ENCODE measurements at regions not wholly inside any gene's neighbourhood (a gene's known extent, or its start where the extent isn't known, plus 50 kb on each side); places are given as distances from the start of the nearest gene placed in this dataset.

DNA sequence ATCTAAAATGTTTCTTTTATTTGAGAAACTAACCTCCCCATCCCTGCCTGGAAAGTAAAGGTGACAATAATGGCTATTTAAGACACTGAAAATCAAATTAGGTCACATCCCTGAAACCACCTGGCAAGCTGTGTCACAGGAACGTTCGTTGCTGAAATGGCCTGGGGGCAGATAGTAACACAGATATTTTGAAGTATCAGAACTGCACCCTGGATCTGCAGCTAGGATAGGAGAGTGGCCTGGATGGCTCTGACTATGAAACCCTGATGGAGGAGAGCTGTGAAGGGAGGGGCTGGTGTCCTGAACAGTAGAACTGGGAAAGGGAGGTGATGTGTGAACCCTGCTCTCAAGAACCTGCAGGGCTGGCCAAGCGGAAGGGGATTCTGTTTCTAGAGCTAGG lies 648.3 kb upstream of the CFAP20DC start:
- no peak for DNase-seq

DNA sequence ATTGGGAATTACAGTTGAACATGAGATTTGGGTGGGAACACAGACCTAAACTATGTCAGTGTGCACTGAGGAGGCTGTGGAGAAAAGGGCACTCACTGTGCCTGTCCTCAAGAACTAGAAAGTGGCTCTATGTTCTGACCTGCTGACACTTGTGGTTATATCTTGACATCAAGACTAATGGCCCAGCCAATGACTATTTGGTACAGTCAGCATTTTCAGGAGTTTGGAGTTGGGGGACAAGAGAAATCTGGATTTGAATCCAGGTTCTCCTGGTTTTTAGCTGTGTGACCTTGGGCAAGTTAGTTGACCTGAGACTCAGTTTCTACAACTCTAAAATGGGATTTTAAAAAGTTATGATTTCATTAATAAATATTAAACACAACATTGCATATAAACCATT lies 647.0 kb upstream of the CFAP20DC start:
- no peak for DNase-seq

DNA sequence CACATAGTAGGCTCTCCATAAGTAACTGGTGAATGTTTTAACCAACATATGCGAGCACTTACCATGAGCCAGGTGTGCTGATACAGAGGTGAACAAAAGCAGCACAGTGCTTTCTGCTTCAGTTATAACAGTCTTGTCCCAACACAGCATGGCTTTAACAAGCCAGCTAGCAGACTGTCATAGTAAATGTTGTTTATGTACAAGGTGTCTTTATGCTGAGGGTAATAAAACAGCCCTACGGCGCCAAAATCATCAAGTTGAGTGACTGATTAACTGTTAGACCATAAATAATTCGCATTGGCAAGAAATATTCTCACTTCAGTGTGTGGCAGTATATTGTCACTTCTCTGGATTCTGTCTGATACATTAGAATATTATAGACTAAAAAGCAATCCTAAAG lies 646.0 kb upstream of the CFAP20DC start:
- no peak for DNase-seq

DNA sequence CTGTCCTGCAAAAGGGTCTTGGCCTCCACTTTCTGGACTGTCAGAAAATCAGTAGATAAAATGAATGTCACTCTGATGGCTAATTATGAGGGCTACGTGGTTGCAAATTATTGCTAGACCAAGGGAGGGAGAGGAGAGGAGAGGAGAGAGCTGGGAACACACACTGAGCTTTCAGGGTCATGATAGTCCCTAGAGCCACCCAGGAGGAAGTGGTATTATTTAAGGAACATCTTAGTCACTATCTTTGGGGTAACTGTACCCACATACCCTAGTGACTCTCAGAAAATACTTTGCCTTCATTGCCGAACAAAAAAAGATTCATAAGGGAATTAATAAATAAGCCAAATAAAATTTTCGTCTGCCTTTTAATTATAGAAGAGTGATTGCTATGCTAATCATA lies 642.3 kb upstream of the CFAP20DC start:
- DNase-seq: no peak

DNA sequence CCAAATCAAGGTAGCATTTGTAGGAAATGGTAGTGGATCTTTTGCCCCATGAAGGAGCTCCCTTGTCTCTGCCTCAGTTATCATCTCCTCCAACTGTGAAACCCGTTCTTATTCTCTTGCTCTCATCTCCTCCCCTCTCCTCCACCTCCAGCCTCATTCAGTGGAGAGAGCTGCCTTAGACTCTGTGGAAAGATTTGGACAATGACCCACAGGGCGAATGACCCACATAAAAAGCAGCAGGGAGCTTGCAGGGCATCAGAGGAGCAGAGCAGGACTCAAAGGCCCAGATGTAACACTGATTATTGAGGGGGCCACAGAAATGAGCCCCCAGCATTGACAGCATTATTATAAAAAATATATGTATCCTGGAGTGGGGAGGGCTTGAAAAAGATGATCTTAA lies 641.1 kb upstream of the CFAP20DC start:
- DNase-seq: no peak

DNA sequence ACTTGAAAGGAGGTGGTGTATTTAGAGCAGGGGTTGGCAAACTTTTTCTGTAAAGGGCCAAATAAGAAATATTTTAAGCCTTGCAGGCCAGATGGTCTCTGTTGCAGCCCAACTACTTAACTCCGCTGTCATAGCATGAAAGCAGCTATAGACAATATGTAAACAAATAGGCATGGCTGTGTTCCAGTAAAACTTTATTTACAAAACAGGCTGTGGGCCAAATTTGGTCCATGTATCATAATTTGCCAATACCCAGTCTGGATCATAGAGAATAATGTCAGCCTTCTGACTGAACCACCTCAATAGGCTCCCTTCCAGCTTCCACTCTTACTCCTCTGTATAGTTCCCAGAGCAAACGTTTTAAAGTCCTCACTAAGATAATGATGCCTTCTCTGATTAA lies 638.8 kb upstream of the CFAP20DC start:
- no peak for DNase-seq

DNA sequence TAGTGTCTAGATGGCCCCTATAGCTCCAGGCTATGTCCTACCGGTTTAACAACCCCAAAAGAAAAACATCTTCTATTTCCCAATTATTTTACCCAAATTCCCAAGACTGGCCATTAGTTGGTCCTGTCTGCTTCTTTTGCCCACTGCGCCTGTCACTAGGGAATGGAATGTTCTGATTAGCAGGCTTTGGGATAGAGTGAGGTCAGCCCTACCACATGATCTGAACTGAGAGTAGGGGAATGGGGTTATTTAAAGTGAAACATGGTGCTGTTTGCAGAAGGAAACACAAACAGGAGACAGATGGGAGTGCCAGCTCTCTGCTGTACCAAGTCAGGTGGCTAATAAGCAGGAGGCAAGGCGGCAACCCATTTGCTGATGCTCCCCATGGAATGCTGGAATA lies 635.6 kb upstream of the CFAP20DC start:
- DNase-seq: no peak

DNA sequence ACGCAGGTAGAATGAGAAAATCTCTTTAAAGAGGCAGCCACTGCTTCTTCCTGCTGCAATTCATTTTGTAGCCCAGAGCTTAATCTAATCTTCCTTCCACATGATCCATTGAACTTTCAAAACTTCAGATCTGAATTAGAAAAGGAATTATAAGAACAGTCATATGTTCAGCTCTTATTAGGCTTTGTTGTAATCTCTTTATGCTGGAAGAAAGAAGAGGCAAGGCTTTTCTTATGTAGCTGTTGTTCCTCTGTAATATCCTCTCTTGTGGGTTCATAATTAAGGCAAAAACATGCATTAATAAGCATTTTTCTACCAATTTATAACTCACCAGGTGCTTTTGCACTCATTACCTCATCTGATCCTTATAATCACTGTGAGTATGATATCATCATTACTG lies 634.9 kb upstream of the CFAP20DC start:
- no peak for DNase-seq

DNA sequence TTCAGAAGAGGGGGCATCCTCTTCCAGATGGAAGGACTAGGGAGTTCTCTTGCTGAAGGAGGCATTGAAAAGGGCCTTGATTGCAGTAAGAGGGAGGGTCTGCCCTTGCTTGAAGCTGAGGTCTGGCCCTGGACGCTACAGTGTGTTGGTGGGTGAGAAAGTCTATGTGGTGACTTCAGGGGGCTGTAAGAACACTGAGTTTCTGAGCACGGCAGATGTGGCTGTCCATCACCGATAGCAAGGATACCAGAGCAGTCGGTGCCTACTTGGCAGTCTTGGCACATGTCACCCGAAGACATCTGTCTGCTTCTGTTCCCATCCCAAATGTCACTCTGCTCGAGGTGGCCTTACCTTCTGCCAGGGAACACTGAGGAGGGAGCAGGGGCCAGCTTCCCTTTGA lies 631.1 kb upstream of the CFAP20DC start:
- DNase-seq: no peak

DNA sequence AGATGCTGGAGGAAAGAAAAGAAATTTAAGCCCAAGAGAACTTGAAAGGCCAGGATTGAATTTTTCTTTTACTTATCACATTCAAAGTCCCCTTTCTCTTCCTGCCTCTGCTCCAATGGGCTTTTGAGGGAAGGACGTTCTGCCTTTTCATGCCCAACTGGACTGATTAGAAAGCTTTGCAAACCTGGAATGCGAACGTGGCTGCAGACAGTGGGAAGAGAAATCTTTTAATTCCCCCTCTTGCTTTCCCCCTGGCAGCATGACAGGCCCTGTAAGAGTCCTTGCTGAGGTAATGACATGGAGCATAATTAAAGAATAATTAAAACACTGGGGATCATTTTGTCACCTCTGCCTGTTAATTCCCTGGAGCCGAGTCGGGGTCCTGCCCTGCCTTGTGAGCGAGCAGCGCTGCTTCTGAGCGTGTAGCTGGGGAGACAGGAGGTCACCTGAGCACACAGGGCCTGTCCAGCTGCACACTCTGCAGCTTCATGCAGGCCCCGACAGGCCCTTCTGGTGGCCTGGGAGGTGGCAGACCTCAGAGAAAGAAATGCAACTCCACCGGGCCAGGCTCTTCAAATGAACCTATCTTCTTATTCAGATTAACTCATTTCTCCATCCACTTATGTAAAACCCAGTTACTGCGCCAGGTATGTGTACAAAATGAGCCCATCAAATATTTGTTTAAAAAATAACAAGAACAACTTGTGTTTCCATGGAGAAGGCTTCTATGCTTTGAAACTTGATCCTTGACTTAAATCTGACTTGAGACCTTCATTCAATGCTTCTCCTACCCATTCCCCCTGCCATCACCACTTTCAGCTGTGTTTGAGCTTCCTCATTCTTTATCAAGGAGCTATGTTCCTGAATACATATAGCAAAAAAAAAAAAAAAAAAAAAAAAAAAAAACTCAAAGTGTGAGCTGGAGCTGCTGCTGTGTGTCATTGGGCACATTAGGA lies 628.2 kb upstream of the CFAP20DC start:
- peak; percentile 62 for DNase-seq

DNA sequence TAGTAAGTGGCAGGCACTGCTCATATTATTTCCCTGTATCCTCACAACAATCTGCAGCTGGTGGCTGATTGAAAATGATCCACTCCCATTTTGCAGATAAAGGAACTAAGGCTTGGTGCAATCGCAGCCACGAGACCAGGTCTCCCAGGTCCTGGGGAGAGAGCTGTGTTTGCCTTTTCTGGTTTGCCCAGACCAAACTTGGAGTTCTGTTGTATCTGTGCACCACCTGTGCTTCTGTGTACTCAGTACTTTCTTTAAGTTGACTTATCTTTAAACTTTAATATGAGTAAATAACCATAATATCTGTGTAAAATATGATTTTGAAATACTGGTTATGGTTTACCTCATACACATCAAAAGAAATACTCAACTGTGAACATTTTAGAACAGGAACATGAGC lies 625.7 kb upstream of the CFAP20DC start:
- no peak for DNase-seq

DNA sequence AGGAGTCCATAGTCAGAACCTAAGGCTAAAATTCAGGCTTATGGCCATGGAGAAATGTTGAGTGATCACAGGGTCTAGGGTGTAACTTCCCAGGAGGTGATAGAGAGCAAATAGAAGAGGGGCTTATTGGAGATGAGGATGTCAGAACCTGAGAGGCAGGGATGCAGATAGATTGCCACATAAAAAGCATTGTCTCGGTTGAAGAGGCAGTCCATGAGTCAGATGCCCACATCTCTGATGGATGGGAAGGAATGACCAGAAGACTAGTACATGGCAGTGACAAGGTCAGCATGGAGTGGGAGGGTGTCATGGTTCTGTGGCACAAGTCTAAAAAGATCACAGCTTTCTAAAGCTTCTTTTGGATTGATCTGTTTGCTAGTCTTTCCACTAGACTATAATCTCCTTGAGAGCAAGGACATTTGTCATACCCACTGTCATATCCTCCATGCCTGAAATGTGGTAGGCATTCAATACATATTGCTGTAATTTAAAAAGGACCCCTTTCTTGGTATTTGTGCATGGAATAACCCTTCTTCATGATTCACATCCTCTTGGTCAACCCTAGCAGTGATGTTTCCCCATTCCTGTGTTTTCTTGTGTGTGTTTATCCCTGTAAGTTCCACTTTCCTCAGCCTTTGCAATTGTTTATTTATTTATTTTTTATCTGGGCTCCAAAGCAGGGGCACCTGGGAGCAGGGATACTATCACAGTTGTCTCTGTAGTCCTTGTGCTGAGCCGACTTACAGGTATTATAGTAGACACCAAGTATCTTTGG lies 613.4 kb upstream of the CFAP20DC start:
- DNase-seq: no peak

DNA sequence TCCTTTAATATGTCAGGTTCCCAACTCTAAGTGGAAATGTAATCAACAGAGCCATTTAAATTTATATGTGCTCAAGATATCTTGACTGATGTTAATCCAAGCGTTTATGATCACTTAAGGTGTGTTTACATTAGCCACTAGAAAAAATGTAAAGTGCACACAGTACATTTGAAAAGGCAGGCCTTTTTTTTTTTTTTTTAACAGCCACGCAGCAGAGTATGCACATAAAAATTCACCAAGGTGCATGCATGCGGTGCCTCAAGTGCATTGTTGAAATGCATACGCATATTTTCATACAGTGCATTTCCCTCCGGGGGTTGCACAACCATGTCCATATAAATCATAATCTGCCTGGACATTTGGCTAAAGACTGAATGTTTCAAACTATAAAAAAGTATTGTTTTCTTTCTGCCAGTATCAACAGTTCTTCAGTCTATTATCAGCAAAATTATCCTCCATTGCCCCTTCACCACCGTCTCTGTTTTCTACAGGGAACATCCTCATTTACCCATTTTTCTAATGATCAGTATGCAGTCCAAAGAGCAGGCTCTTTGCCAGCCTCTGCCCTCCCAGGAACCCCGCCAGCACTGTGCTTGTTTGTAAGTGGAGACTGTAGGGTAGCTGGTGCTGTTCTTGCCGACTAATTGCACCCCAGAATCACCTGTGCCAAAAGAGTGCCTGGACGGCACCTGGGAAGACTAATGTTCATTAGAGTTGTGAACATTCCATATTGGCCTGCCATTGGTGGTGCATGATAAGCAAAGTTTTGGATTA lies 611.2 kb upstream of the CFAP20DC start:
- peak; percentile 70 for DNase-seq

DNA sequence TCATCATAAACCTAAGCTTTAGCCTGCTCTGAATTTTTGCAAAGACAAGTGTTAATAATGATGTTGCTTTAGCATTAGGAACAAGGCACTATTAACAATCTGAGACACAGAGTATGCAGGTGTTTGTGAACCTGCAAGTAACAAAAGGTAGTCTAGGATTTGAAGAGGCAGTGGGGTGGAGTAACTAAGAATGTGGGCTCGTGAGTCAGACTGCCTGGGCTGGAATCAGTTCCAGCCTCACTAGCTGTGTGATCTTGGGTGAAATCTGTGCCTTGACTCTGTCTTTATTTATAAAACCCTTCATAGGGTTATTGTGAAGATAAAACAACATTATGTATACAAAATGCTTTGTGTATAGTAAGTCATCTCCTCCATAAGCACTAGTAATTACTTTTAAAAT lies 610.6 kb upstream of the CFAP20DC start:
- no peak for DNase-seq

DNA sequence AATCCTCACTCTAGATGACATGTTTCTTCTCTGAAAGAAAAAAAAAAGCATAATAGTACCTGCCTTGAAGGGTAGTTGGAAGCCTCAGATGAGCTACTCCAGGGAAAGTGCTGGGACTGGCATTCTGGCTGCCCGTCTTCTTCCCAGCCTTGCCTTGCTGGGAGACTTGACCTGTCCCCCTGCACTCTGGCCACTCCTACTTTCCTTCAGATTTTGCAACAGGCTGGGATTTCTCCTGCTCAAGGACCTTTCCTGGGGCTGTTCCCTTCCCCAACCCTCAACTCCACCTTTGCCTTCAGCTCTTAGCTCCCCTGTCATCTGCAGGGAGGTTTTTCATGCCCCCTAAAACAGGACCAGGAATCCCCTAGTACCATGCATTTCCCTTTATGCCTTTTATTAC lies 609.9 kb upstream of the CFAP20DC start:
- no peak for DNase-seq

DNA sequence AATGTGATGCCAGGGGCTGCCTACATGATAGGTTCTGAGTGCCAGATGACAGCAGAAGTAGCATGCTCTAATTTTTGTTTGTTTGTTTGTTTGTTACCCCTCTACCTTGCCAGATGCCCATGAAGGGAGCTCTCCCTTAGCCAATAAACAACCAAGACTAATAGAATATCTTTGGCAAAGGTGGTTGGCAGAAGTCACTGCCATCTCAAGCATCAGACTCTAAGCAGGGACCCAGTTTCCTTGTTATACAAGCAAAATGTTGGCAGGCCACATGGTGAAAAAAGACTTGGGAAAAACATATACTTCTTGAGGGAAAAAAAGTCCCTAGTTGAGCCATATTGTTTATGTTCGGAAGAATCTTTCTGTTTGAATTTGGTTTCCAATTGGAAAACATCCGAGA lies 609.0 kb upstream of the CFAP20DC start:
- DNase-seq: no peak

DNA sequence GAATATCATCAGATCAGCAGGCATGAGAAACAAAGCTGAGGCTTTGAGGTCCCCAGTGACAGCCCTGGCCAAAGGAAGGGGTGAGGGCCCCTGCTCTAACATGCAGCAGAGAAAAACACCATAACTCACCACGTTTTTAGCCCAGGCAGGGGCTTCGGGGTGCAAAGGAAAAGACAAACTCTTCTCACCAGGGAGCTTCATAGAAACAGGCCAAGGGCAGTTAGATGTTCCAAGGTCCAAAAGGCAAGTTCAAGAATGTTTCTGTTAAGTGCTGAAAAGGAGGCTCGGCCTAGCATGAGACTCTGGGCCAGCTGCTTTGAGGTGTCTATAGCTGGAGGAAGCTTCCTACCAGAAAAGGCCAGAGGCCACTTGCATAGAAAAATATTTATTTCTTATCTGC lies 608.4 kb upstream of the CFAP20DC start:
- DNase-seq: no peak

DNA sequence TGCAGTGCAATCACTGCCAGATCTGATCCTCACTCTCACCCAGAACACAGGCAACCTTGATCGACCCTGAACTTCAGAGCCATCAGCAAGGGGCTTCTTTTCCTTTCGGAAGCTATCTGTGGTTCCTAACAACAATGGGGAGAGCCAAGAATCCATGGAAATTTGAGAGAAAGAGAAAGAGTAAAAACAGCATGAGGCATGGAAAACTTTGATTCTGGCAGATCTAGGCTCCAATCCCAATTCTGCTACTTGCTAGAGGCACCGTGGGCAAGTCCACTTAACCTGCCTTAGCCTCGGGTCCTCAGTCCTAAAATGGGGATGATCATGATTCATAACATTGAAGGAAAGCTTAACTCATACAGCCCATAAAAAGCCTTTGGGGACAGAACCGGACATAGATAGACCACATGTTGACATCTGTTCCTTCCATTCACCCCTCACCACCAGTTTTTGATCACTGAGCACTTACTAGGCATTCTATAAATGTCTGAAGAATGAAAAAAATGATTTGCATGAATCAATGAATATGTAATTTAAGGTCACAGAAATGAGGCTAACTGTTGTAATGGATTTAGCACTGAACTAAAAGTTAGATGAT lies 605.7 kb upstream of the CFAP20DC start:
- DNase-seq: no peak

DNA sequence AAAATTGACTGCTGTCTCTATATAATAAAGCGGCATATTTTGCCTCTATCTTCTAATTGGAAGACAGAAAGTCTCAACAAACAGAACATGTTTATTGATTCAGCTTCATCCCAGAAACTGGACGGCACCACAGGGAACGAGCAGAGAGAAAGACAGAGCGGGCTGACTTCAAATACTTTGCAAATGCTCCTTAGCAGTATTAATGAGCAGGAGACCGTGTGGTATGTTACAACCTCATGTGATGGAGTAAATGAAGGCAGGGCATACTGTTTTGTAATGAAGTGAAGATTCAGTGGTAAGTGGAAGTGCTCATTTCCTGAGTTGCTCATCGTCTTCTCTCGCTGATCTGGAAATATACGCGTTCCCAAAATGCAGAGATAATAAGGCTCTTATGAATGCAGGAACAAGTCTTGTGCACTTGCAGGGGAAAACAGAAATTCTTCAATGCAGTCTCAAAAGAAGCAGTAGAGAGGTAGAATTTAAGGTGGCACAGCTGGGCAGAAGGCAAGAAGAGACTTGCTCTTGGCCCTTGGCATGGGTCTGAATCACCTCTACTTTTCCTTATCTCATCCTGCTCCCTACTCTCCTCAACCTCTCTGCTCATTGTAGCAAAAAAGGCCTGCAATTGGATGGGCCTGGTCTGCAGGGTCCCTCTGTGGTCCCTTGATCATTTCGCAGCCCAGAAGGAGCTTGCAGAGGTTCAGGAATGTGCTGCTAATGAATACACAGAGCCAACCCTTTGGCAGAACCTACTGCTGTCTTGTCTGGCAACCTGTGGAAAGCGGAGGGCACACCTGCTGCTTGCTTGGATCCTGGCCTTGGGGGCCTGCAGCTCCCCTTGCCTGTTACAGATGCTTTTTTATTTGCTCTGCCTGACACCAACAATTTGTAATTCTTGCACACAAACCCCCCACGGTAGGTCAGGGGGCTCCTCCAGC lies 604.9 kb upstream of the CFAP20DC start:
- no peak for DNase-seq

DNA sequence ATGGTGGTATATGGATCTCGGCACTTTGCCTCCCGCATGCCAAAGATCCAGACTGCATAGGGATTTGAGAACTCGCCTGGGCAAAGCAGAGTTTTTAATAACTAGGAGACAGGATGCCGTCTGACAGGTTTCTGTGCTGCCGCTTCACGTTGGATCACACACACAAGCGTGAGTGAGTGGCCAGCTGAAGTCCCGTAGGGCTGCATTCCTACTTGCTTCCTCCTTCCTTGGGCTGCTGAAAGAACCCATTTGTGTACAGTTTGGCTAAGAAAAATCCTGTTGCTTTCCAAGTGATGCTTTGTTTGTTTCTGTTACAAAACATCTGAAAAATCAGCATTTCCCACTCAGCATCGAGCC lies 604.3 kb upstream of the CFAP20DC start:
- no peak for DNase-seq

DNA sequence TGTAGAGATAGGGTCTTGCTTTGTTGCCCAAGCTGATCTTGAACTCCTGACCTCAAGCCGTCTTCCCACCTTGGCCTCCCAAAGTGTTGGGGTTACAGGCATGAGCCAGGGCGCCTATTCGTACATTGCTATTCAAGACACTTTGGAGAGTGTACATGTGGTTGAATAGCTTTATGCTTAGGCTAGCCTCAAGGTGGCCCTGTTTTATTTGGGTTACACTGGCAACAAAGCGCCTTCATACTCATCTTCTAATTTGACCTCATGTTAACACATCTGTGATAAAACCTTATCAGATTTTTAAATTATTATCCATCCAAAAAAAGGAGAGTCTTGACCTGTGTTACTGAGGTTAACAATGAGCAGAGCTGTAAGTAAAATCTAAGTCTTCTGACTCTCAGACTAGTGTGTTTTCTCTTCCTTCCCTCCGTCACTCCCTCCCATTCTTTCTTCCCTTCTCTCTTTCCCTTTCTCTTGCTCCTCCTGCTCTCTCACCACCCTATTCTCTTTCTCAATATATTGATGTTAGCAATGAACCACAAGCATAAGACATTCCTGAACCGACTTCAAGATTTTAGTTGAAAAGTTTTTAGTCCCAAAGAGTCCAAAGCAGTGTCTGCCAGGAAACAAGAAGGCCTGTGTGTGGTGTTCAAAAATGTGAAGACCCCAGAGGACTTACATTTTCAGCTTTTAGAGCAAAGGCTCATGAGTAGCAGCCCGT lies 603.7 kb upstream of the CFAP20DC start:
- no peak for DNase-seq

Measured in NCI-H510A treated with DMSO at 0.1 percent for 48 hours (cell line).